ENCODE measurements at regions not wholly inside any gene's neighbourhood (a gene's known extent, or its start where the extent isn't known, plus 50 kb on each side); places are given as distances from the start of the nearest gene placed in this dataset.

DNA sequence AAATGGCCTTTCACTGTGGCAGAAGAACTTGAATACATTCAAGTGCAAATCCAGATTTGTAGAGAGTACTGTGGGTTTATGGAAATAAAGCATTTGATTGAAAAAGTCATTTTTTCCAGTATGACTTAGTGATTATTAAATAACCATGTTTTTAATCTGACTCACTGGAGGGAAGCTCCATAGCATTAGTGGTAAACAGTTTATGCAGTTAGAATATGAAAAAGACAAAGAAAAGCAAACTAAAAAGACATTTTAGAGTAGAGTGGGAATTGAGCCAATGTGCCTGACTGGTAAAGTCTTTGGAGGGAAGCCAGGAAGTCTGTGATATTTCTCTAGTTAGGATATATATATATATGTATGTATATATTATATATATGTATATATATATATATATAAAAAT is 53.4 kb downstream of the FAT4 start:
- TF ChIP-seq, protein P1, sequence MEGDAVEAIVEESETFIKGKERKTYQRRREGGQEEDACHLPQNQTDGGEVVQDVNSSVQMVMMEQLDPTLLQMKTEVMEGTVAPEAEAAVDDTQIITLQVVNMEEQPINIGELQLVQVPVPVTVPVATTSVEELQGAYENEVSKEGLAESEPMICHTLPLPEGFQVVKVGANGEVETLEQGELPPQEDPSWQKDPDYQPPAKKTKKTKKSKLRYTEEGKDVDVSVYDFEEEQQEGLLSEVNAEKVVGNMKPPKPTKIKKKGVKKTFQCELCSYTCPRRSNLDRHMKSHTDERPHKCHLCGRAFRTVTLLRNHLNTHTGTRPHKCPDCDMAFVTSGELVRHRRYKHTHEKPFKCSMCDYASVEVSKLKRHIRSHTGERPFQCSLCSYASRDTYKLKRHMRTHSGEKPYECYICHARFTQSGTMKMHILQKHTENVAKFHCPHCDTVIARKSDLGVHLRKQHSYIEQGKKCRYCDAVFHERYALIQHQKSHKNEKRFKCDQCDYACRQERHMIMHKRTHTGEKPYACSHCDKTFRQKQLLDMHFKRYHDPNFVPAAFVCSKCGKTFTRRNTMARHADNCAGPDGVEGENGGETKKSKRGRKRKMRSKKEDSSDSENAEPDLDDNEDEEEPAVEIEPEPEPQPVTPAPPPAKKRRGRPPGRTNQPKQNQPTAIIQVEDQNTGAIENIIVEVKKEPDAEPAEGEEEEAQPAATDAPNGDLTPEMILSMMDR (IDR thresholded peaks at IDR 0.05; ENCODE audit: low read depth, low read length, missing input control): no peak
- TF ChIP-seq, protein P2, sequence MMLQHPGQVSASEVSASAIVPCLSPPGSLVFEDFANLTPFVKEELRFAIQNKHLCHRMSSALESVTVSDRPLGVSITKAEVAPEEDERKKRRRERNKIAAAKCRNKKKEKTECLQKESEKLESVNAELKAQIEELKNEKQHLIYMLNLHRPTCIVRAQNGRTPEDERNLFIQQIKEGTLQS (IDR thresholded peaks at IDR 0.05): no peak
- TF ChIP-seq RXRA (IDR thresholded peaks at IDR 0.05) (no peak), RAD21 (IDR thresholded peaks at IDR 0.05) (no peak), TAF1 (conservative IDR thresholded peaks at IDR 0.05) (no peak)
